ENCODE measurements at regions not wholly inside any gene's neighbourhood (a gene's known extent, or its start where the extent isn't known, plus 50 kb on each side); places are given as distances from the start of the nearest gene placed in this dataset.

GRCh38 chr12:38158428-38159091 is 158.0 kb upstream of the ALG10B start:
- Histone ChIP-seq H3K9me3 (peaks cover 92% of the 10 kb centered on the region), H3K4me1 (no peaks in the 10 kb centered on the region), H4K20me1 (no peaks in the 10 kb centered on the region), H3K27ac (no peak overlapping the region), H3K27me3 (no peaks in the 10 kb centered on the region), H3K4me3 (no peak overlapping the region), H3K36me3 (no peaks in the 10 kb centered on the region), H3K9ac (no peak overlapping the region), H3K4me2 (no peak overlapping the region)
- TF ChIP-seq Cebpa-rat (IDR thresholded peaks at IDR 0.05), result no peak

DNA sequence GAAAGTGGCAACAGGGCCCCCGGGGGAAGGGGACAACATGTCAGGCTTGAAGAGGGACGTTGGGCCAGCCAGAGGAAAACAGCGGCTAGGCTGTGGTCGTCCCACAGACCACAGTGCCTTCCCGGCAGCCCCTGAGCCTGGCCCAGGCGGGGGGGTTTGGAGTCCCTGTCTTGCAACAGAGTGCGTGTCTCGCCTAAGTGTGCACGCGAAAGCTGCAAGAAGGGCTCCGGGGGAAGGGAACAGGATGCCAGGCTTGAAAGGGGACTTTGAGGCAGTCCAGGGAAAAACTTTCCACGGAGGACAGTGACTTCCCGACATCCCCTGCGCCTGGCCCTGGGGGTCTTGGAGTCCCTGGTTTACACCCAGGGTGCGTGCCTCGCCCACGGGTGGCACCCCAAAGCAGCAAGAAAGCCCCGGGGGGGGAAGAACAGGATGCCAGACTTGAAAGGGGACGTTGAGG is 157.5 kb upstream of the ALG10B start:
- no peak overlapping the region for H3K4me2 ChIP-seq
- H3K27ac ChIP-seq, result no peak overlapping the region
- H4K20me1 ChIP-seq, result no peaks in the 10 kb centered on the region
- H3K36me3 ChIP-seq, result no peaks in the 10 kb centered on the region
- no peak for TF ChIP-seq Cebpa-rat (IDR thresholded peaks at IDR 0.05)
- H3K9ac ChIP-seq, result no peak overlapping the region
- H3K4me3 ChIP-seq, result no peak overlapping the region
- H3K4me1 ChIP-seq, result no peaks in the 10 kb centered on the region
- peaks cover 91% of the 10 kb centered on the region for H3K9me3 ChIP-seq
- no peaks in the 10 kb centered on the region for H3K27me3 ChIP-seq

- H3K4me2 ChIP-seq, result no peak overlapping the region
- H3K27ac ChIP-seq, result no peak overlapping the region
- H3K4me1 ChIP-seq, result no peaks in the 10 kb centered on the region
- no peaks in the 10 kb centered on the region for H4K20me1 ChIP-seq
- H3K27me3 ChIP-seq, result no peaks in the 10 kb centered on the region
- peaks cover 84% of the 10 kb centered on the region for H3K9me3 ChIP-seq
- H3K36me3 ChIP-seq, result no peaks in the 10 kb centered on the region
- no peak for TF ChIP-seq Cebpa-rat (IDR thresholded peaks at IDR 0.05)
- no peak overlapping the region for H3K4me3 ChIP-seq
- H3K9ac ChIP-seq, result no peak overlapping the region
Observed at GRCh38 chr12:38159591-38160317, 156.8 kb upstream of the ALG10B start.

GRCh38 chr12:38160318-38161122 is 156.1 kb upstream of the ALG10B start:
- Histone ChIP-seq H4K20me1 (no peaks in the 10 kb centered on the region), H3K4me2 (no peak overlapping the region), H3K4me3 (no peak overlapping the region), H3K9me3 (peaks cover 77% of the 10 kb centered on the region), H3K9ac (no peak overlapping the region), H3K27ac (no peak overlapping the region), H3K27me3 (no peaks in the 10 kb centered on the region), H3K4me1 (no peaks in the 10 kb centered on the region), H3K36me3 (no peaks in the 10 kb centered on the region)
- no peak for TF ChIP-seq Cebpa-rat (IDR thresholded peaks at IDR 0.05)

DNA sequence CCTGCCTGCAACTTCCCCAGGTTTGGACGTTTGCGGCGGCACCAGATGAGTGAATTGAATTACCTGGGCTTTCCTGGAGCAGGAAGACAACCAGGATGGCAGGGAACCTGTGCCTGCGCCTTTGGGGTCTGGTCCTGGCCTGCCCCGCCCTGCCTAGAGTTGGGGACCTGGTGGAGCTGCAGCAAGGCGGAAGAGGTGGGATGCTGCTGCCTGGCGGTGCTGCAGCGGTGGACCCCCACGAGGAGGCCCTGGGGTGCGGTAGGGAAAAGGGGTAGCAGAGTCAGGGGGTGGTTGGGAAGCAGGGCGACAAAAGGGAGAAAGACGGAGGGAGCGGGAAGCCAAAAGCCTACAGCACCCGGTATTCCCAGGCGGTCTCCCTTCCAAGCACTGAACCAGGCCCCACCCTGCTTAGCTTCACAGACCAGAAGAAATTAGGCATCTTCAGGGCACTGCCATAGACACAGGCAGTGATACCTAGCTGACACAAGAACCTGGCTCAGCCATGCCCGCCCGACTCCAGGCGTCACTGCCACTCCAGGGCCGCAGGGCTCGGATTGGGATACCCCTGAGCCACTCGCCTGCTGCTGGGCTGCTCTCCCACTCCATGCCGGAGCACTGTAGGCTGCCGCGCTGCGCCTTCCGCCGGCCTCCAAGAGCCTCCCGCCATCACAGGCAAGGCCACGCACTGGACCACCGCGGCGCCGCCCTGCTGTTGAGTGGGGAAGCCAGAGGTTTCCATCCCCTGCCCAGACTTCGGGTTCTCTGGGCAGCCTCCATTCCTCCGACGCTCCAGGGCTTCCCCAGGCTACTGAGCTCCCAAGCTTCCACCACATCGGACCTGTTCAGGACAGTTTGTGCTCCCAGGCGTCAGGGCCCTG is 155.2 kb upstream of the ALG10B start:
- no peak overlapping the region for H3K4me2 ChIP-seq
- H4K20me1 ChIP-seq, result no peaks in the 10 kb centered on the region
- no peak overlapping the region for H3K4me3 ChIP-seq
- H3K27ac ChIP-seq, result no peak overlapping the region
- no peaks in the 10 kb centered on the region for H3K36me3 ChIP-seq
- H3K27me3 ChIP-seq, result no peaks in the 10 kb centered on the region
- H3K9me3 ChIP-seq, result peaks cover 68% of the 10 kb centered on the region
- no peaks in the 10 kb centered on the region for H3K4me1 ChIP-seq
- TF ChIP-seq Cebpa-rat (IDR thresholded peaks at IDR 0.05), result no peak
- H3K9ac ChIP-seq, result no peak overlapping the region

- Histone ChIP-seq H3K4me1 (no peaks in the 10 kb centered on the region), H3K27ac (no peak overlapping the region), H3K4me3 (no peak overlapping the region), H3K27me3 (no peaks in the 10 kb centered on the region), H3K9ac (no peak overlapping the region), H4K20me1 (no peaks in the 10 kb centered on the region), H3K36me3 (no peaks in the 10 kb centered on the region), H3K4me2 (no peak overlapping the region), H3K9me3 (peaks cover 62% of the 10 kb centered on the region)
- TF ChIP-seq Cebpa-rat (IDR thresholded peaks at IDR 0.05), result no peak
Observed at GRCh38 chr12:38162013-38162412, 154.6 kb upstream of the ALG10B start.

- no peak overlapping the region for H3K27ac ChIP-seq
- H3K4me2 ChIP-seq, result no peak overlapping the region
- no peak overlapping the region for H3K9ac ChIP-seq
- no peaks in the 10 kb centered on the region for H3K36me3 ChIP-seq
- H3K4me3 ChIP-seq, result no peak overlapping the region
- peaks cover 53% of the 10 kb centered on the region for H3K9me3 ChIP-seq
- H3K4me1 ChIP-seq, result no peaks in the 10 kb centered on the region
- H4K20me1 ChIP-seq, result no peaks in the 10 kb centered on the region
- no peak for TF ChIP-seq Cebpa-rat (IDR thresholded peaks at IDR 0.05)
- H3K27me3 ChIP-seq, result no peaks in the 10 kb centered on the region
Observed at GRCh38 chr12:38162708-38163441, 153.7 kb upstream of the ALG10B start.

DNA sequence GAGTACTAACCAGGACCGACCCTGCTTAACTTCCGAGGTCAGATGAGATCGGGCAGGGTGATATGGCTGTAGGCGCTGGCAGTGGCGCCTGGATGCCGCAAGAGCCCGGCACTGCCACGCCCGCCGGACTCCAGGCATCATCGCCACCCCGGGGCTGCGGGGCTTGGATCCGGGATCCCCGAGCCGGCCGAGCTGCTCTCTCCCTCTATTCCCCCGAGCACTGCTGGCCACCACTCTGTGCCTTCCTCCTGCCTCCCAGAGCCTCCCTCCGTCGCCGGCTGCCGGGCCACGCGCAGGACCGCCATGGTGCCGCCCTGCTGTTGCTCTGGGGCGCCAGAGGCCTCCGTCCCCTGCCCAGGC is 153.2 kb upstream of the ALG10B start:
- no peak overlapping the region for H3K4me2 ChIP-seq
- H3K4me3 ChIP-seq, result no peak overlapping the region
- no peaks in the 10 kb centered on the region for H3K36me3 ChIP-seq
- no peaks in the 10 kb centered on the region for H4K20me1 ChIP-seq
- peaks cover 48% of the 10 kb centered on the region for H3K9me3 ChIP-seq
- no peaks in the 10 kb centered on the region for H3K4me1 ChIP-seq
- no peaks in the 10 kb centered on the region for H3K27me3 ChIP-seq
- H3K9ac ChIP-seq, result no peak overlapping the region
- no peak for TF ChIP-seq Cebpa-rat (IDR thresholded peaks at IDR 0.05)
- H3K27ac ChIP-seq, result no peak overlapping the region

GRCh38 chr12:38166225-38166624 is 150.3 kb upstream of the ALG10B start:
- no peak overlapping the region for H3K4me2 ChIP-seq
- no peak overlapping the region for H3K4me3 ChIP-seq
- no peaks in the 10 kb centered on the region for H4K20me1 ChIP-seq
- no peak for TF ChIP-seq Cebpa-rat (IDR thresholded peaks at IDR 0.05)
- peaks cover 20% of the 10 kb centered on the region for H3K9me3 ChIP-seq
- H3K27me3 ChIP-seq, result no peaks in the 10 kb centered on the region
- no peak overlapping the region for H3K27ac ChIP-seq
- H3K36me3 ChIP-seq, result no peaks in the 10 kb centered on the region
- H3K4me1 ChIP-seq, result no peaks in the 10 kb centered on the region
- no peak overlapping the region for H3K9ac ChIP-seq
